Heart right ventricle (tissue), 16 donors: ENCODE measurements at regions not wholly inside any gene's neighbourhood (a gene's known extent, or its start where the extent isn't known, plus 50 kb on each side); places are given as distances from the start of the nearest gene placed in this dataset.

Source experiments
- ATAC-seq, 8 donors: fragments of 200-7000 bp; cut with Tn5 transposase; one replicate each; pipeline ENCODE4 v1.9.1; 2020; ENCODE audit warnings: mild to moderate bottlenecking in 8 of 8, moderate library complexity in 8 of 8, moderate number of reproducible peaks in 1 of 8
- DNase-seq, 2 donors: peaks; one replicate each; pipeline ENCODE4 v3.0.0-alpha.2; 2020
- H3K27ac ChIP-seq, 10 donors: fragments of 200-600 bp; sonication (generic) in 2 of 10; one replicate each; pipeline versions ENCODE4 v1.5.0 to v1.8.0; 2020 to 2022; ENCODE audit warnings: mild to moderate bottlenecking in 3 of 10
- H3K27me3 ChIP-seq, 7 donors: fragments of 200-600 bp; one replicate each; pipeline ENCODE4 v1.8.0; 2021 to 2022; ENCODE audit warnings: mild to moderate bottlenecking in 2 of 7
- H3K36me3 ChIP-seq, 9 donors: fragments of 200-600 bp; sonication (generic) in 1 of 9; one replicate each; pipeline versions ENCODE4 v1.5.0 to v1.8.0; 2020 to 2022; ENCODE audit warnings: mild to moderate bottlenecking in 2 of 9
- H3K4me1 ChIP-seq, 9 donors: fragments of 200-600 bp; sonication (generic) in 1 of 9; one replicate each; pipeline versions ENCODE4 v1.5.0 to v1.8.0; 2020 to 2022; ENCODE audit warnings: mild to moderate bottlenecking in 4 of 9
- H3K4me3 ChIP-seq, 10 donors: fragments of 200-600 bp; sonication (generic) in 2 of 10; one replicate each; pipeline versions ENCODE4 v1.5.0 to v1.8.0; 2020 to 2022; ENCODE audit warnings: mild to moderate bottlenecking in 7 of 10, moderate library complexity in 2 of 10
- H3K9me3 ChIP-seq, 11 donors: fragments of 200-600 bp in 10 of 11; sonication (generic) in 2 of 11; one replicate each; pipeline versions ENCODE4 v1.5.0 to v1.8.0; 2013 to 2022; ENCODE audit warnings: mild to moderate bottlenecking in 2 of 11, control low read depth in 1 of 11, moderate library complexity in 1 of 11
- CTCF ChIP-seq, 9 donors: fragments of 200-600 bp; sonication (generic) in 2 of 9; IDR thresholded peaks; one replicate each; pipeline versions ENCODE4 v1.5.0 to v1.8.0; 2021 to 2022; ENCODE audit warnings: antibody characterized with exemption in 9 of 9, mild to moderate bottlenecking in 5 of 9, moderate library complexity in 1 of 9
- WGBS, 2 donors: extraction: QIAGEN DNeasy Blood & Tissue Kit; methylation state at CpG; one replicate each; pipeline ENCODE4 v1.1.7; 2013; ENCODE audit warnings: inconsistent platforms in 1 of 2; 5-methylcytosine and 5-hydroxymethylcytosine counted together
- intact Hi-C, 10 donors: fragments of 100-400 bp; cut with DNase I; formaldehyde crosslinking; loops; one replicate each; pipeline versions ENCODE4 v1.11.1 to v1.14.2; 2022
- donor health status: Arrhythmogenic right ventricular cardiomyopathy.
- donor health status: ischemic (EF 13 %, LVEDD 7.1; RV severe dilation, severe dysfunction).
- donor health status: healthy with polysubstance abuse.
- donor health status: DM: no; HTN: yes; CAD: no.
- donor health status: DM: no; HTN: no; CAD: no.
- donor health status: ischemic (EF 25% LVEDD 6.9; RV normal size, moderate dysfunction).
- donor health status: ischemic (EF 25% LVEDD 5.7; RV mildly dilated, moderate dysfunction).
- donor health status: healthy.
- donor health status: DM: yes; HTN: yes; CAD: no.
- donor health status: Ischemic cardiomyopathy.
- donor health status: ischemic (EF 35%, LVEDD 5.7; RV mildly dilated, moderate dysfunction).
- donor health status: nonischemic (EF 11% LVEDD 7.7; RV severe dilation, severe dysfunction).
- donor health status: DM: yes; HTN: yes; CAD: no.
- donor health status: PGD.
- donor health status: ischemic (EF 29% LVEDD 5.4; RV normal size, mild dysfunction).
- donor health status: nonischemic (EF 23%, LVEDD 6.1; RV moderate dilation, normal function).

- H3K9me3 ChIP-seq: peaks cover 0 to 7% (median 0%) of the 10 kb centered on the region in 11 donors
- WGBS, 2 donors: 95 to 96% methylated on average over 1 of the region's 1 CpG
- H3K27me3 ChIP-seq: no peaks in the 10 kb centered on the region
- no peak overlapping the region for H3K4me3 ChIP-seq
- ATAC-seq (no peak), DNase-seq (no peak)
- no peaks in the 10 kb centered on the region for H3K4me1 ChIP-seq
- H3K27ac ChIP-seq: no peak overlapping the region
- H3K36me3 ChIP-seq: no peaks in the 10 kb centered on the region
- no peak for TF ChIP-seq CTCF (IDR thresholded peaks at IDR 0.05)
- intact Hi-C loops: loop anchor here in 2 of 10 donors (5.0 to 10.0 kb wide), 2 partner anchors 429 to 431 kb away; no protein-coding TSS in a partner anchor
Measured at GRCh38 chr13:107643615-107644014, 571.7 kb downstream of the LIG4 start.

- Histone ChIP-seq H3K36me3 (no peaks in the 10 kb centered on the region), H3K27ac (no peak overlapping the region), H3K4me1 (no peaks in the 10 kb centered on the region), H3K27me3 (no peaks in the 10 kb centered on the region), H3K4me3 (no peak overlapping the region), H3K9me3 (peaks cover 0 to 7% (median 0%) of the 10 kb centered on the region in 11 donors)
- DNase-seq (no peak), ATAC-seq (no peak)
- no peak for TF ChIP-seq CTCF (IDR thresholded peaks at IDR 0.05)
- 59 to 66% methylated on average over 5 of the region's 5 CpGs for WGBS, 2 donors
- intact Hi-C loops: loop anchor here in 2 of 10 donors (5.0 to 10.0 kb wide), 2 partner anchors 428 to 431 kb away; no protein-coding TSS in a partner anchor
Measured at GRCh38 chr13:107642831-107643230, 572.5 kb downstream of the LIG4 start.

GRCh38 chr13:107641574-107641973, 573.8 kb downstream of the LIG4 start:
- H3K27me3 ChIP-seq: no peaks in the 10 kb centered on the region
- H3K36me3 ChIP-seq: no peaks in the 10 kb centered on the region
- TF ChIP-seq CTCF (IDR thresholded peaks at IDR 0.05): no peak
- H3K9me3 ChIP-seq: peaks cover 0 to 7% (median 0%) of the 10 kb centered on the region in 11 donors
- ATAC-seq (no peak), DNase-seq (no peak)
- WGBS, 2 donors: 82 to 87% methylated on average over 5 of the region's 5 CpGs
- no peak overlapping the region for H3K27ac ChIP-seq
- intact Hi-C loops: loop anchor here in 2 of 10 donors (5.0 to 10.0 kb wide), 2 partner anchors 427 to 429 kb away; no protein-coding TSS in a partner anchor
- H3K4me3 ChIP-seq: no peak overlapping the region
- no peaks in the 10 kb centered on the region for H3K4me1 ChIP-seq

- Histone ChIP-seq H3K36me3 (no peaks in the 10 kb centered on the region), H3K27me3 (peaks cover 0 to 4% (median 0%) of the 10 kb centered on the region in 7 donors), H3K4me1 (no peaks in the 10 kb centered on the region), H3K4me3 (no peak overlapping the region), H3K9me3 (no peaks in the 10 kb centered on the region), H3K27ac (no peak overlapping the region)
- DNase-seq (no peak), ATAC-seq (no peak)
- no peak for TF ChIP-seq CTCF (IDR thresholded peaks at IDR 0.05)
- WGBS, 2 donors: 78 to 79% methylated on average over 3 of the region's 3 CpGs
- intact Hi-C loops: no loop called here
Measured at GRCh38 chr13:107625648-107626047, 589.7 kb downstream of the LIG4 start.
